Thyroid gland (tissue), 4 donors: ENCODE measurements at regions not wholly inside any gene's neighbourhood (a gene's known extent, or its start where the extent isn't known, plus 50 kb on each side); places are given as distances from the start of the nearest gene placed in this dataset.

Source experiments
- CTCF ChIP-seq, 6 experiments: fragments of 200-600 bp in 3 of 6; fragments of 450-650 bp in 3 of 6; sonication (generic) in 3 of 6; IDR thresholded peaks; one replicate each; pipeline ENCODE4 v1.5.1; 2016 to 2019; ENCODE audit warnings: antibody characterized with exemption in 6 of 6, mild to moderate bottlenecking in 2 of 6, inconsistent platforms in 1 of 6, moderate library complexity in 1 of 6
- POLR2A ChIP-seq, 2 donors: fragments of 450-650 bp; IDR thresholded peaks; one replicate each; pipeline ENCODE4 v1.6.1; 2017; ENCODE audit warnings: antibody characterized with exemption in 2 of 2, mild to moderate bottlenecking in 2 of 2, moderate library complexity in 1 of 2

- TF ChIP-seq CTCF (IDR thresholded peaks at IDR 0.05): no peak
- no peak for TF ChIP-seq POLR2A (IDR thresholded peaks at IDR 0.05)
Observed at GRCh38 chr1:104403883-104404282, 654.2 kb downstream of the AMY1C start.
